ENCODE measurements at regions not wholly inside any gene's neighbourhood (a gene's known extent, or its start where the extent isn't known, plus 50 kb on each side); places are given as distances from the start of the nearest gene placed in this dataset.

GRCh38 chr4:133450813-133451212, 301.7 kb downstream of the PCDH10 start:
- TF ChIP-seq POLR2A (IDR thresholded peaks at IDR 0.05): no peak
- no peak for TF ChIP-seq CTCF (IDR thresholded peaks at IDR 0.05 in 8 of 11, conservative IDR thresholded peaks at IDR 0.05 in 3 of 11)
